Liver (tissue), 7 donors: ENCODE measurements at regions not wholly inside any gene's neighbourhood (a gene's known extent, or its start where the extent isn't known, plus 50 kb on each side); places are given as distances from the start of the nearest gene placed in this dataset.
"Not testable (repeated sequence)": the region's sequence is repeated elsewhere in the genome, so short reads cannot be mapped to it uniquely, and the experiment has no call there.

Experiments used
- DNase-seq: peaks from one replicate; pipeline ENCODE4 v3.0.0-alpha.2; 2017; ENCODE audit warnings: low spot score
- H3K27ac ChIP-seq, 2 donors: one replicate each; pipeline ENCODE4 v1.7.0; 2013; ENCODE audit warnings: inconsistent platforms in 2 of 2, low read length in 2 of 2, control low read depth in 1 of 2, low read depth in 1 of 2, mild to moderate bottlenecking in 1 of 2
- H3K27me3 ChIP-seq, 4 donors: one replicate each; pipeline versions ENCODE4 v1.6.1 to v1.7.0; 2013; ENCODE audit warnings: low read length in 3 of 4, inconsistent platforms in 1 of 4, mild to moderate bottlenecking in 1 of 4, moderate library complexity in 1 of 4; ENCODE audit not compliant: control insufficient read depth in 4 of 4, insufficient read depth in 4 of 4
- H3K36me3 ChIP-seq, 4 donors: one replicate each; pipeline versions ENCODE4 v1.6.1 to v1.7.0; 2013; ENCODE audit warnings: low read length in 3 of 4, mild to moderate bottlenecking in 3 of 4, low read depth in 1 of 4, moderate library complexity in 1 of 4; ENCODE audit not compliant: control insufficient read depth in 4 of 4, insufficient read depth in 3 of 4
- H3K4me1 ChIP-seq, 4 donors: one replicate each; pipeline versions ENCODE4 v1.6.1 to v1.7.0; 2013; ENCODE audit warnings: low read length in 3 of 4, mild to moderate bottlenecking in 3 of 4, moderate library complexity in 1 of 4; ENCODE audit not compliant: control insufficient read depth in 4 of 4, insufficient read depth in 4 of 4
- H3K4me3 ChIP-seq, 3 donors: one replicate each; pipeline versions ENCODE4 v1.6.1 to v1.7.0; 2013; ENCODE audit warnings: low read length in 3 of 3, control low read depth in 1 of 3, low read depth in 1 of 3, mild to moderate bottlenecking in 1 of 3
- H3K9ac ChIP-seq, 2 donors: one replicate each; pipeline ENCODE4 v1.7.0; 2013; ENCODE audit warnings: low read length in 2 of 2, mild to moderate bottlenecking in 2 of 2, moderate library complexity in 2 of 2, control low read depth in 1 of 2, low read depth in 1 of 2
- H3K9me3 ChIP-seq, 4 donors: one replicate each; pipeline versions ENCODE4 v1.6.1 to v1.7.0; 2013; ENCODE audit warnings: low read length in 3 of 4; ENCODE audit not compliant: control insufficient read depth in 4 of 4
- ATF3 ChIP-seq: IDR thresholded peaks from 2 replicates; pipeline ENCODE4 v1.6.1; 2016; ENCODE audit warnings: antibody characterized with exemption
- EGR1 ChIP-seq, 2 donors: IDR thresholded peaks; 2 replicates each; pipeline ENCODE4 v1.6.1; 2016 to 2018; ENCODE audit warnings: antibody characterized with exemption in 2 of 2, low read depth in 2 of 2
- FOXA1 ChIP-seq: IDR thresholded peaks from 2 replicates; pipeline ENCODE4 v1.6.1; 2016; ENCODE audit warnings: antibody characterized with exemption
- FOXA2 ChIP-seq: IDR thresholded peaks from 2 replicates; pipeline ENCODE4 v1.6.1; 2016; ENCODE audit warnings: antibody characterized with exemption
- GABPA ChIP-seq, 2 donors: IDR thresholded peaks in 1 of 2; conservative IDR thresholded peaks in 1 of 2; 2 replicates each; pipeline ENCODE4 v1.6.1; 2016; ENCODE audit warnings: antibody characterized with exemption in 2 of 2, mild to moderate bottlenecking in 1 of 2, moderate library complexity in 1 of 2
- HNF4A ChIP-seq, 2 donors: conservative IDR thresholded peaks; 2 replicates each; pipeline ENCODE4 v1.6.1; 2016; ENCODE audit warnings: antibody characterized with exemption in 2 of 2, mild to moderate bottlenecking in 2 of 2
- HNF4G ChIP-seq: IDR thresholded peaks from 2 replicates; pipeline ENCODE4 v1.6.1; 2016; ENCODE audit warnings: antibody characterized with exemption
- JUND ChIP-seq, 2 donors: IDR thresholded peaks; 2 replicates each; pipeline ENCODE4 v1.6.1; 2016; ENCODE audit warnings: antibody characterized with exemption in 2 of 2
- MAX ChIP-seq: IDR thresholded peaks from 2 replicates; pipeline ENCODE4 v1.6.1; 2016; ENCODE audit warnings: antibody characterized with exemption
- NR2F2 ChIP-seq: IDR thresholded peaks from 2 replicates; pipeline ENCODE4 v1.6.1; 2016; ENCODE audit warnings: antibody characterized with exemption
- RAD21 ChIP-seq, 2 donors: IDR thresholded peaks; 2 replicates each; pipeline ENCODE4 v1.6.1; 2016; ENCODE audit warnings: antibody characterized with exemption in 2 of 2, mild to moderate bottlenecking in 2 of 2
- REST ChIP-seq: IDR thresholded peaks from 2 replicates; pipeline ENCODE4 v1.6.1; 2016; ENCODE audit warnings: antibody characterized with exemption, mild to moderate bottlenecking
- RXRA ChIP-seq, 2 donors: IDR thresholded peaks; 2 replicates each; pipeline ENCODE4 v1.6.1; 2017 to 2018; ENCODE audit warnings: antibody characterized with exemption in 2 of 2, mild to moderate bottlenecking in 1 of 2
- SP1 ChIP-seq: IDR thresholded peaks from 2 replicates; pipeline ENCODE4 v1.6.1; 2018; ENCODE audit warnings: antibody characterized with exemption, mild to moderate bottlenecking
- TAF1 ChIP-seq: conservative IDR thresholded peaks from 2 replicates; pipeline ENCODE4 v1.6.1; 2016; ENCODE audit warnings: antibody characterized with exemption, mild to moderate bottlenecking
- YY1 ChIP-seq: IDR thresholded peaks from 2 replicates; pipeline ENCODE4 v1.6.1; 2016; ENCODE audit warnings: antibody characterized with exemption, mild to moderate bottlenecking
- ZBTB33 ChIP-seq: IDR thresholded peaks from 2 replicates; pipeline ENCODE4 v1.6.1; 2016; ENCODE audit warnings: antibody characterized with exemption
- WGBS: extraction: QIAGEN DNeasy Blood & Tissue Kit; methylation state at CpG from one replicate; pipeline ENCODE4 v1.1.7; 2013; 5-methylcytosine and 5-hydroxymethylcytosine counted together
- donor health status: healthy.
- donor health status: healthy.
- donor health status: healthy.
- donor health status: healthy.

GRCh38 chr9:31759703-31760102 is 624.7 kb upstream of the ACO1 start:
- H3K36me3 ChIP-seq: no peaks in the 10 kb centered on the region
- no peaks in the 10 kb centered on the region for H3K27me3 ChIP-seq
- DNase-seq: no peak

GRCh38 chr9:31774021-31774420 is 610.4 kb upstream of the ACO1 start:
- WGBS: 63% methylated on average over 3 of the region's 3 CpGs
- not testable (repeated sequence) for H3K9me3 ChIP-seq, H3K4me1 ChIP-seq, H3K36me3 ChIP-seq, H3K27me3 ChIP-seq, H3K9ac ChIP-seq, H3K4me3 ChIP-seq, DNase-seq, H3K27ac ChIP-seq

More at GRCh38 chr9:31759703-31760102, 624.7 kb upstream of the ACO1 start:
- H3K9me3 ChIP-seq: no peaks in the 10 kb centered on the region
- no peak overlapping the region for H3K9ac ChIP-seq
- no peak overlapping the region for H3K27ac ChIP-seq
- H3K4me1 ChIP-seq: no peaks in the 10 kb centered on the region
- 75% methylated on average over 3 of the region's 3 CpGs for WGBS
- TF ChIP-seq MAX (no peak), YY1 (no peak), GABPA (IDR thresholded peaks at IDR 0.05 in 1 of 2, conservative IDR thresholded peaks at IDR 0.05 in 1 of 2) (no peak), FOXA1 (no peak), HNF4G (no peak), JUND (IDR thresholded peaks at IDR 0.05) (no peak), RAD21 (IDR thresholded peaks at IDR 0.05) (no peak), NR2F2 (no peak), REST (no peak), TAF1 (no peak), HNF4A (conservative IDR thresholded peaks at IDR 0.05) (no peak)
- no peak overlapping the region for H3K4me3 ChIP-seq

- DNase-seq: no peak
- 80% methylated on average over 2 of the region's 2 CpGs for WGBS
- Histone ChIP-seq H3K4me1 (no peaks in the 10 kb centered on the region), H3K27ac (no peak overlapping the region), H3K9me3 (peaks cover 0 to 7% (median 2%) of the 10 kb centered on the region in 4 donors), H3K4me3 (no peak overlapping the region), H3K27me3 (no peaks in the 10 kb centered on the region), H3K36me3 (no peaks in the 10 kb centered on the region), H3K9ac (no peak overlapping the region)
- TF ChIP-seq NR2F2 (no peak), YY1 (no peak), MAX (no peak), GABPA (IDR thresholded peaks at IDR 0.05 in 1 of 2, conservative IDR thresholded peaks at IDR 0.05 in 1 of 2) (no peak), ATF3 (no peak), TAF1 (no peak), ZBTB33 (no peak), SP1 (no peak), FOXA1 (no peak), EGR1 (IDR thresholded peaks at IDR 0.05; ENCODE audit: low read depth in 2 of 2) (no peak), FOXA2 (no peak), REST (no peak), JUND (IDR thresholded peaks at IDR 0.05) (no peak), RXRA (IDR thresholded peaks at IDR 0.05) (no peak), RAD21 (IDR thresholded peaks at IDR 0.05) (no peak)
These were observed 609.9 kb upstream of the ACO1 start for GRCh38 chr9:31774571-31774970.
